Body of pancreas (tissue), 4 donors: ENCODE measurements at regions not wholly inside any gene's neighbourhood (a gene's known extent, or its start where the extent isn't known, plus 50 kb on each side); places are given as distances from the start of the nearest gene placed in this dataset.

ENCODE experiments used
- CTCF ChIP-seq, 7 experiments: fragments of 450-650 bp in 4 of 7; fragments of 200-600 bp in 3 of 7; sonication (generic) in 3 of 7; IDR thresholded peaks; one replicate each; pipeline ENCODE4 v1.5.1; 2016 to 2019; ENCODE audit warnings: antibody characterized with exemption in 7 of 7
- POLR2A ChIP-seq, 3 donors: fragments of 450-650 bp; IDR thresholded peaks; one replicate each; pipeline ENCODE4 v1.6.1; 2016; ENCODE audit warnings: antibody characterized with exemption in 3 of 3, mild to moderate bottlenecking in 2 of 3

GRCh38 chr18:24731158-24731557, 270.7 kb downstream of the HRH4 start:
- TF ChIP-seq CTCF (IDR thresholded peaks at IDR 0.05) (no peak), POLR2A (IDR thresholded peaks at IDR 0.05) (no peak)
